Erythroblast (primary cell): ENCODE measurements at regions not wholly inside any gene's neighbourhood (a gene's known extent, or its start where the extent isn't known, plus 50 kb on each side); places are given as distances from the start of the nearest gene placed in this dataset.

Experiments
- GATA1 ChIP-seq: IDR thresholded peaks from 2 replicates; pipeline ENCODE4 v1.6.1; 2011; ENCODE audit warnings: low read depth, mild to moderate bottlenecking, control low read depth, low read length, moderate library complexity
- POLR2A ChIP-seq: IDR thresholded peaks from 2 replicates; pipeline ENCODE4 v1.6.1; 2011; ENCODE audit warnings: mild to moderate bottlenecking, low read length

DNA sequence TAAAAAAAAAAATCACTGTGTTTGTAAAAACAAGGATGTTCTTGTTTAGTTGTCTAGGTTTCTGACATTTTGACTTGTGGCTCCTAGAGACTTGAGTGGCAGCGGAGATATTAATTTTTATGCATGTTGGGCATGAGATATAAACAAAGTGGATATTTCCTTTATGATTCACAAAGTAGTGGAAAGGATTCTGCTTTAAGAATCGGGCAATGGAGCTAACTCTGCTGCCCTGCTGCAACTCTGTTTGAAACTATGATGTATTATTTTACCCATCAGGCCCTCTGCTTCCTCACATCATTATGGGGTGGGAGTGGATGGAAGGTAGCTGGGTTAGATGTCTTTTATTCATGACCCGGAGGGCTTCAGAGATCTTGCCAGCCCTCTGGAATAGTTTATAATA is 94.1 kb upstream of the CD180 start:
- TF ChIP-seq POLR2A, result no peak
- no peak for TF ChIP-seq GATA1
